GM12874 (cell line): ENCODE measurements at regions not wholly inside any gene's neighbourhood (a gene's known extent, or its start where the extent isn't known, plus 50 kb on each side); places are given as distances from the start of the nearest gene placed in this dataset.

Experiments
- CTCF ChIP-seq: IDR thresholded peaks from 2 replicates; pipeline ENCODE4 v1.5.1; 2011; ENCODE audit warnings: low read depth, mild to moderate bottlenecking, control low read depth, low read length, moderate library complexity; ENCODE audit not compliant: insufficient read depth

GRCh38 chr6:79404677-79405076 is 132.6 kb downstream of the LCA5 start:
- no peak for TF ChIP-seq CTCF

- no peak for TF ChIP-seq CTCF
Measured at GRCh38 chr6:79404261-79404660, 133.0 kb downstream of the LCA5 start.

GRCh38 chr6:79403563-79403962 is 133.7 kb downstream of the LCA5 start:
- TF ChIP-seq CTCF = no peak

- no peak for TF ChIP-seq CTCF
Measured at GRCh38 chr6:79403086-79403485, 134.1 kb downstream of the LCA5 start.

DNA sequence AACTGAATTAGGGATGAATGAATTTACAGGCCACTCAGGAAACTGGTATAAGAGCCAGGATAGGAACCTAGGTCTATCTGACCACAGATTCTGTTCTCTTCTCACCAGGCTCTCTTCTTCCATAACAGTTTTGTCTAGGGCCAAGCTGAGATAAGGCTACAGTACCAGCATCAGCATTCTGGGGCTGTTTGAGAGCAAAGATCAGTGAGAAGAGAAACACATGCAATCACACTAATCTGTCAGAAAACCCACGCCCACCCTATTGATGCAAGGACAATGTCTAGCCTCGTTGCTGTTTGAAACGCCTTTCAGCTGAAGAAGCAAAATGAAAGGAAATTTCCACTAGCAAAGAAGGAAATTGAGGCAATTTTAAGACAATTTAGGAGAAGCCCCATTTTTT is 137.7 kb downstream of the LCA5 start:
- TF ChIP-seq CTCF = no peak

GRCh38 chr6:79396625-79397024 is 140.6 kb downstream of the LCA5 start:
- TF ChIP-seq CTCF = no peak

DNA sequence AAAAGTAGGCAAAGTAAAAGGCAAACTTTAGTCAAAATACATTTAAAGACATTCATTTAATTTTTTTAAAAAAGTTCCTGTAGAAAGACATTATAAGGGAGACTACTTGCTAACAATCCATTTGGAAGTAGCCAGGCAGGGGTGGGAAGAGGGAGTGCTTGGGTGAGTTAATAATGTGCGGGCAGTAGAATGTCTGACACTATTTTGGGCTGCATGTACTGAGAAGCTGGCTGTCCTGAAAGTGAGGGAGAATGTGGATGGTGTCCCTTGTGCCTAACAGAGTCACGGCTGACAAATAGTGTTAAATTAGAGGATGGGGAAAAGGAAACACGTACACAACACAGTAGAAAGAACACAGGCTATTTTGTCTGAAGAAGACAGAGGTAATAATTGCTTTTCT is 142.5 kb downstream of the LCA5 start:
- TF ChIP-seq CTCF = no peak

DNA sequence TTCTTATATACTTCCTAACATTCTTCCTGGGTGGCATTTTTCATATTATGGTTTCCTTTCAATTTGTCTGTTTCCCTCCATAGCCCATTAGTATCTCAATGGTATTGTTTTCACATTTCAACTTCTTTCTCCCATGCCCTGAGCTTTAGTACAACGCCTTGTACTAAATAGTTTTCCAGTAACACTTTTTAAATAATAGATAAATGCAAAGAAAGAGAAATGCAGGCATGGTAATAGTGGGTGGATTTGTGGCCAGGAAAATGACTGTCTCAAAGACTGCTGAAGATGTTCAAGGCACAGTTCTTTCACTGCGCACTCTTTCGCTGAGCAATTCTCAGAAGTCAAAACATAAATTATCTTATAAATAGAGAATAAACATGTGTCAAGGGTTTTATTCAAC is 145.1 kb downstream of the LCA5 start:
- no peak for TF ChIP-seq CTCF
